HG03135 (cell line): ENCODE measurements at regions not wholly inside any gene's neighbourhood (a gene's known extent, or its start where the extent isn't known, plus 50 kb on each side); places are given as distances from the start of the nearest gene placed in this dataset.

Experiments
- ATAC-seq: cut with Tn5 transposase; IDR thresholded peaks from one replicate; pipeline ENCODE4 v1.9.1; 2021; ENCODE audit warnings: mild to moderate bottlenecking, moderate library complexity; ENCODE audit not compliant: unreplicated experiment

DNA sequence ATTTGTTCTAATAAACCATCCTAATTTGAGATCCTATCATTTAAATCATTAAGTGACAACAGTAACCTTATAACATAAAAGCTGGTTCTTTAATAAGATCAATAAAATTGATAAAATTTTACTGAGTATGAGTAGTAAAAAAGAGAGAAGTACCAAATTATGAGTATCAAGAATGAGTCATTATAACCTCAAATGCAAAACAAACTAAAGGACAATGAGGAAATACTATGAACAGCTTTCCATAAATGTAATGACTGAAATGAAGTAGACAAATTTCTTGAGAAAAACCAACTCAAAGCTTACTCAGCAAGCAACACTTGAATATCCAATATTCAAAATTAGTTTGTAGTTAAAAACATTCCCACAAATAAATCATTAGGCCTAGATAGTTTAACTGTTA is 433.0 kb downstream of the ZEB2 start:
- no peak for ATAC-seq

DNA sequence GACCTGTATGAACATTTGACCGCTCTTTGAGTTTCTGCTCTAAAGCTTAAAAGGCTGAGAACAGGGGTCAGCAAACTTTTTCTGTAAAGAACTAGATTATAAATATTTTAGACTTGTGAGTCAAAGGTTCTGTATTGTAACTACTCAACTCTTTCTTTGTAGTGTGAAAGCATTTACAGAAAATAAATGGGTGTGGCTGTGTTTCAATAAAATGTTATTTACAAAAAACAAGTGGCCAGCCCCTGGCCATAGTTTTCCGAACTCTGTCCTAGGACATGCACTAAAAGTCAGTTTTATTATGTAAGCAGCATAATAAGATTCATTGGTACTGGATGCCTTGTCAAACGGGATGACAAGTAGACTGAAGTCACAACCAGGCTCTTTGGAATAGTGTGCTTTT is 434.9 kb downstream of the ZEB2 start:
- no peak for ATAC-seq

DNA sequence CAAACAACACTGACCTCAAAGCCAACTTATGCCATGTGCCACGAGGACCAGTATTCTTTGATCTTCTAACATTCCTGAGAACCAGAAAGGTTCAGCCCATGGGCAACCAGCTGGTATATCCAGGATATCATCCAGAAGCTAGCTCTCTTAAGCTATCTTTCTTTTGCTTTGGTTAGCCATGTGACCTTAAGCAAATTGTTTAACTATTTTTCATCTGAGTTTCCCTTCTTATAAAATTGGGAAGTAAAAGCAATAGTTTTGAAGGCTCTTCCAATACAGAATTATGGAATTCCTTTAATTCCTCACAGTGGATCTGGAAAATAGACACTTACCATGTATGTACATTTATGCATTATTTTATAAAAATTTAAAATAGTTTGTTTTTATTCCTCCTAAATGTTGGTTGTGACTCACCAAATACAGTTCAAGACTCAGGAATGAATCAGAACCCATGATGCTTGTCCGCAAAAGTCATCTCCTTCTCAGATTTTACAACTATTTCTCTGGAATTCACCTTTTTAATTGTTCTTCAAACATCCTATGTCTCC is 435.7 kb downstream of the ZEB2 start:
- ATAC-seq = no peak

DNA sequence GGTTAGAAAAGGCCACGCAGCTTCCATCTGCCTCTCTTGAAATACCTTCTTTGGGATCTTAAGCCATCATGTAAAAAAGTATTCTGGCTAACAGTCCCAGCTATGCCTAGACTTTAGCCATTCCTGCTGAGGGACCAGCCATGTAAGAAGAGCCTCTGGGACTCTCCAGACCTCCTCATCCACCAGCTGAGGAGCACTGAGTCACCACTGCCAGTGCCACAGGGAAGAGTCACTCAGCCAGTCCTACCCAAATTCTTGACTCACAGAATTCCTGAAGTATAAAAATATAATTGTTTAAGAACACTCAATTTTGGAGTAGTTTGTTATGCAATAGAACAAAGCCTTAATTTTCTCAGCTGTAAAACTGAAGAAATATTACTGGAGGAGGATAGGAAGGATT is 436.7 kb downstream of the ZEB2 start:
- no peak for ATAC-seq

DNA sequence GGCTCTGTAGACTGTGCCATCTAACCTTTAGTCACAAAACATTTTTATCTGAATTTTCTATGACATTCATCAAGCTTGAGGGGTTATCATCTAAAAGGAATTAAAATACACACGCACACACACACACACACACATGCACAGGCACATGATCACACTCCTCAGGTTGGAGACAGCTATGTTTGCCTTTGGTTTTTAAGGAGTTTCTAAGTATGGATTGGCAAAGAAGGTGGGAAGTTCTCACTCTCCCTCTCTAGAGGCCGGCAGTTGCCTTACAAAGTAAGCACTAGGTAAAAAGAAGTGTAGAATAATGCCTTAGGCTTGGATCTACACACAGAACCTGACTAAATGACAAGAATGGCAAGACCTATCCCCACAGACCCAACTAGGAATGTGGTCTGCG is 437.1 kb downstream of the ZEB2 start:
- no peak for ATAC-seq

DNA sequence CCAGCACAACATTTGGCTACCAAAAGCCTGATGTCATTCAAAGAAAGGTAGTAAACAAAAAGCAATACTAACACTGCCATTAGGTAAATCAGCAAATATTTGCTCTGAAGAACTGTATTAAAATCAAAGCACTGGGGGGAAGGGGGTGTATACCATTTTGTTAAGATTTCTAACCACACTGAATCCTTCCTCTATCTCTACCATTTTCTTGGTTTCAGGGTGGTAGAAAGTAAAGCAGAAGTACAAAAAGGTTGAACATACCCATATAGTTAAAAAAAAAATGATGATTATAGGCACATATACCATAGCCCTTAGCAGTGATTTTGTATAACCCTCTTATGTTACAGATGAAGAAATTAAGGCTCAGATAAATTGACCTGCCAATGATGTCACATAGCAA is 437.6 kb downstream of the ZEB2 start:
- no peak for ATAC-seq

DNA sequence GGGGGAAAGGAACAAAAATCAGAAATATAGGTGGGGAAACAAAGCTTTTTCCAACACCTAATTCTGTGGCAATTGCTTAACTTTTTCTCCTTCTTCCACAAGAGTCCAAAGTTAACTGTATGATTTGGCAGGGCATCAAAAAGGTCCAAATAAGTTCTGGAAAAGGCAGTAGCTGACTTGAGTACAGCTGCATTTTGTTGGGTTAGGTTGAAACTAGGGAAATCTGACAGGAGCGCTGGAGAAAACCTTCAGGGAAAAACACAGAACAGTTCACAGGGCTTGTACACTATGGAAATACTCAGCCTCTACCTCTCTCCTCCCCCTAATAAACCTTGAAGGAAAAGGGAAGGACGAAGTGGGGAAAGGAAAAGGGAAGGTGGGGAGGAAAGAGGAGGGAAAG is 438.6 kb downstream of the ZEB2 start:
- ATAC-seq = no peak

DNA sequence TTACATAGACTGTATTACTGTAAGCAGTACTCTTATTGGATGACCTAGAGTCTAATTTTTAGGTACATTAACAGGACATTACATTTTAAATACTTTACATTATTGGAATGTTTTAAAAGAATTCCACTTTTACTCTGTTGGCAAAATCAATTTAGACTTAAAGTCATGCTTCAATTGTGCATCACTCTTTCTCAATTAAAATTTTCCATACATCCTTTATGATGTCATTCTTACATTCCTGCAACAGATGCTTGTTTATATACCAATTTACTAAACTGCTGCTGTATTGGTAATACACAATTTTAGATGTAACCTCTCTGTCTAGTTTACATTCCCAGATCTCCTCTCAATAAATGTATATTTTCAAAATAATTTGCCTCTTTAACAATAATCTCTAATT is 440.1 kb downstream of the ZEB2 start:
- no peak for ATAC-seq

DNA sequence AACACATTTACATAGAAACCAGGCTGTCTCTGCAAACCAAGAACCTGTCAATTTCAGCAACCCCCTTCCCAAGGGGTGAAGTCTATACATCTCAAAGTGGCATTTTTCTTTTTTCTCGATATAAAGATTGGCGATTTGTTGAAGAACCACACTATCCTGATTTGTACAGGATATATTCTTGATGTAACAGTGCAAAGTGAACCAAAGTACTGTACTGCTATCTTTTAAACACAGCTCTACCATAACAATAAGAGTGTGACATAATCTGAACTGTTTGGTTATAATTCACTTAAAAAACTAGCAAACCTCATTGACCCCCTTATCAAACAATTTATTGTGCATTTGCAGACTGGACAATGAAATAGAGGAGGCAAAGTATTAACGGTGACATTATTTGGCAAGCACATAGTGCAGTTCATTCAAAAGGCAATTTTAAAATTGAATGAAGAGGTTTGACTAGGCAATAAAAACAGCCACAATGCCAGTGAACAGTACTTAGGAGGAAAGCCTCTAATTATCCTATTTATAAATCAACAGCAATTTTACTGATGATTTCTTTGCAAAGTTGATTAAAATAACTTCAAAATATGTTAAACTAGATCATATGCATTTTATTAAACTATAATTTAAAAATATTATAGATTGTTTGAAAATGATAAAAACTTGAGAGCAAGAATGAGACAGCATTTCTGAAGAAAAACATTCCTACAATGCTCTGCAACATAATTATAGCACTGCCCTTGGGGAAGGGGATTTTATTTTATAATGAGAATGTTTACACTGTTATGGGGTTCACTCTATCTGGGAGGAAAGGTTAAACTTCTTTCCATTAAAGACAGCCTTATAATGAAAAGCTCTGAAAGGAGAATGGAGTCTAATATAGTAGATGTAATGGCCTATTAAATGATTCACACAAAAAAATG is 440.9 kb downstream of the ZEB2 start:
- ATAC-seq = no peak

DNA sequence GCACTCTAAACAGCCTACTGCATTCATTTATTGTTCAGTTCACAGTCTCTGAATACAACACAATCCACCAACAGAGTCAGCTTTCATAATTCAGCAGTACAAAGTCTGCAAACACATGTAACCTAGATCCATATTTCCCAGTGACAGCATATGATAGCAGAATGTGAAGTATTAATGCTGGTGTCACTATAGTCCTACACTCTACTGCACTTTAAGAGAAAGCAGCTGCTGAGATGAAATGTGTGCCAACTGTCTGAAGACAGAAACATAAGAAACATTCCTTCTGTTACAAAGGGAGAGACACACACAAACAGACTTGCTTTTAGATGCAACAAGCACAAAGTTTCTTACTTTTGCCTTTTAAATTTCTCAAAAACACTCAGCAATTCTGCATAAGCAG is 441.8 kb downstream of the ZEB2 start:
- no peak for ATAC-seq

DNA sequence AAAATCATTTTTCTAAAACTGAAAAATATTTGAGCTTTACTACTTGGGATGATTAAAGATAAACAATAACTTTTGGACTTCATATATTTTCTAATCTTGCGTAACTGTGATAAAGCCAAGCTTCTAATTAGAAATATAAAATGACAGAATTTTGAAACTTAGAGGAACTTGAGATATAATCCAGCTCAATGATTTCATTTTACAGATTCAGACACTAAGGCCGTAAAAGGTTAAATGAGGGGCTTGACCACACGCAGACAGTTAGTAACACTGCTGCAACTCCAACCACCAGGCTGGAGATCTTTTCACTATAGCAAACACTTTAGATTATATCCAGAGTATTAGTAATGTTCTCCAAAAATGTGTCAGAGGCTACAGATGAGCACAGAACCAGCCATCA is 445.5 kb downstream of the ZEB2 start:
- no peak for ATAC-seq

DNA sequence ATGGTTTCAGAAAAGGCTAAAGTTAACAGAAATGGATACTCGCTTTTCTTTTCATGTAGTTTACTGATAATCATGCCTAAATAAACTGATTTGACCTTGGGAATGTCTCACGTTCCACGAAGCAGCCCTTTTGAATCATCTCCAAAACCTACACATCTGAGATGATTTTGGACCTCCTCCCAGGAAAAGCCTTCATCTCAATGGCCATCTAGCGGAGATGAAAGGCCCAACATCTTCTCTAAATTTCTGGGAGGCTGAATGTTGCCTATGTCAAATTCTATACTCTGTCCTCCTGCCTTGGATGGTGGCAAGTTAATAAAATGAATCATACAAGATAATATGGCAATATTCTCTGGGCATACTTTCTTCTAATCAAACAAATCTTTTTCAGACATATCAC is 448.5 kb downstream of the ZEB2 start:
- ATAC-seq = no peak

DNA sequence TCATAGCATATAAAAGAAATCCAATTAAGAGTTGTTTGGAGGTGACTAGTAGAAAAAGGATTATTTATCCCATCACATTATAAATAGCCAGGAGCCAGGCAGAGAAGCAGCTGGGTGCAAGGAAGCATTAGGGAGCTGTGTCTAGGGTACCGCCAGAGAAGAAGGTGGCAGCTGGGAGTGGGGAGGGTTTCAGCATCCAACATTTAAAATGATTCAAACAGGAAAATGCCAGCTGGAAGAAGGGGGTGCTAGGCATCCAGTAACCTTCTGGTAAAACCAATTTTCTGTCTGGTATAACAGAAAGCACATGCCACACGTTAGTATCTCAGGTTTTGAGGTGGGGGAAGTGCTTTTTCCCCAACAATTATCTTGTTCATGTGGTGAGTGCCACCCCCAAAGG is 452.4 kb downstream of the ZEB2 start:
- no peak for ATAC-seq

DNA sequence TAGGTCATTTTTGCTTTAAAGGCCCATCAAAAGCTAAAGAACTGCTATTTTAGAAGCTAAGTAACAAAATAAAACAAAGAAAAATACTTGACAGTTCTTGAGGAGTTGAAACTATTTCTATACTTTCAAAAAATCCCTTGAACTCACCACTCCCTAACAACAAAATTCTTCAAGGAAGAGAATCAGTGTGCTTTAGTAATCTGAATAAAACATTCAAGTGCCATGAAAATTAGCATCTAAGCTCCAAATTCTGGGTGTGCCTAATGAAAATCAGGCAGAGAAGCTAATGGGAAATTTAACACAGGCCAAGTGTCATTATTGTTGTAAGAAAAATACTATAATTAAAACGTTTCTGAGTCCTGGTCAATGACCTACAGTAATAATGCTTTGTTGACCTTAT is 456.3 kb downstream of the ZEB2 start:
- ATAC-seq = no peak

DNA sequence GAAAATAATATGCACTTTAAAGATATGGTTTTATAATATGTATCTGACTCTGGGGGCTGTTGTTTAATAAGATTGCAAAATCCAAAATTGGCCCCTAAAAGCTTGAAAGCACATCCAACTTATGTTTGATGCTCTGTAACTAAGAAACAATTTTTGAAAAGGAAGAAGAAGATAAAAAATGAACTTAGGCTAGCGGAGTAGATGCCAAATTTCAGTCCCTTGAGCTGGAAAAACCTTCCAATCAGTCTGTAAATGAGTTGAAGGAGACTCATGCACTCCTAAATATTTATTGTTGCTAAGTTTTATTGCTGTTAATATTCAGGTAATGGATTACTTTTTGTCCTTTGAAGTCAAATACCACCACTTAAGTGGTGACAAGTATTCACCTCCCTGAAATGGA is 465.0 kb downstream of the ZEB2 start:
- no peak for ATAC-seq

DNA sequence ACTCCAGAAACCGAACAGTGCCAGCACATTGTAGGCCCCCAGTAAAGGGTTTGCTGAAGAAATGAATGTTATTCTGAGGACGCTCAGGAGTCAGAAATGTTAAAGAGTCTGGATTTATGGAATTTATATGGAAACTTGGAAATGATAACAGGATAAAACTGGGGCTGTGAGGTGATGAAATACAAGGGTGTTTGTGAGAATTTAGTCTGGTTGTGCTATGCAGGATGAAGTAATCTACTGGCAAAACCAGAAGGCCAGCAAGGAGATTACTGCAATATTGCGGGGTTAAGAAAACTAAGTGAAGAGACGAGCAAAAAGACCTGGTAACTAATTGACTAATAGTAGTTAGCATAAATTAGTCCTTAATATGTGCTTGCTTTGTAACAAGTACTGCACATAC is 467.8 kb downstream of the ZEB2 start:
- ATAC-seq = no peak

DNA sequence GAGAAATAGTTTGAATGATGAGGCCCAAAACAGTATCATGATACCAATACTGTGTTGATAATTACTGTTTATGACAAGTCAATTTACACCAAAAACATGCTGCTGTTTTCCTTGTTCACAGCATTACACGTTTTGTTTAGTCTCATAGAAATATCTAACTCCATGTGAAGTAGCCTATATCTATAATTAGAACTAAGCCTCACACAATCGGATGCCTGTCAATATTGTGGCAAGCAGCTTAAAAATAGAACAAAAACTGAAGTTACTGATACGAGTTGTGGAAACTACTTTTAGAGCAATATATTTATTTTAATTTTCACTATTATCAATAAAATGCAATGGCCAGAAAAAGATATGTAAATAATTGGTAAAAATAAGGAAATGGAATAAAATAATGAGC is 470.8 kb downstream of the ZEB2 start:
- no peak for ATAC-seq

DNA sequence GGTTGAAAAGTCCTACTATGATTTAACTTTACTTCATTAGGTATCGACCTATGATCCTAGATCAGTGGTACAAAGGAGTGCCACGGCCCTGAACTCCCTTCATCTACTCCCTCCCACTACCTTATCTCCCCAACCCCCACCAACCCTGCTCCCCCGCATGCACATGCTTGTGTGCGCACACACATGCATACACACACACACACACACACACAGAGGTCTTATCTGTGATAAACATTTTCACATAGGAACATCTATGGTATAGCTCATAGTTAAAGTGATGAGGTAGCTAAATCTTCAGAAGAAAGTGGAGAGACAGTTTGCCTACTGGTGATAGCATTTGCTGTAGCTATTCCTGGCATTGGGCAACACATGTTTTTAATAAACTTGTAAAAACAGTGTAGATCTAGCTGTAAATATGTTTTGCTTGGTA is 471.3 kb downstream of the ZEB2 start:
- ATAC-seq = no peak

DNA sequence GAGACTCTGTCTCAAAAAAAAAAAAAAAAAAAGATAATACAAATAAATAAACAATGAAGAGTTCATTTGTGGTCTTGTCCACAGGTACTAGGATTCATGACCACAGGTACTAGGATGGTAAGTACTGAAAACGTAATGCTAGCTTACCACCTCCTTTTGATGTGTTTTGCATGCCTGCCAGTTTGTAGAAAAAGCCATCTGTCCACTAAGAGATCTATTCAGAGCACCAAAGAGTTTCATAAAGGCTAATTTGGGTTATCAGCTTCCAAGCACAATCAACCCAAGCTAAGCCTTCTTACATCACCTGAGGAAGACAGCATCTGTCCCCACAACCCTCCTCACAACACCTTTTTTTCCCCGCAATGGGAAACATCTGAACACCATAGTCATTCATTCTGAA is 477.2 kb downstream of the ZEB2 start:
- ATAC-seq = no peak

DNA sequence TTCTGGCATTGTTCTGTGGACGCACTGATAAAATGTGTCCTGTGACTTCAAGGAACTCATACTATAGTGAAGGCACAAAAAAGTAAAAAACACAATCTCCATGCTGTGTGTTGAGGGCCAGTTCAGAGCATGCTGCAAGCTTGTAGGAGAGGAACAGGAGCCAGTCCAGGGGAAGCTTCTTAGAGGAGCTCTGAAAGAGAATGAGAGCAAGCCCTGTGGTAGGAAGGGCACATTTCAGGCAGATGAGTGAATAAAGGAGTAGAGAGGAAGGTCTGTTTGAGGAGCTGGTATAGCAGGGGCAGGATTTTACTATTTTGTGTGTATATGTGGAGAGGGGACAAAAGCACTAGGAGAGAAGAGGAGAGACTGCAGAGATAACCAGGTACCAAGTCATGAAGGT is 478.3 kb downstream of the ZEB2 start:
- no peak for ATAC-seq

DNA sequence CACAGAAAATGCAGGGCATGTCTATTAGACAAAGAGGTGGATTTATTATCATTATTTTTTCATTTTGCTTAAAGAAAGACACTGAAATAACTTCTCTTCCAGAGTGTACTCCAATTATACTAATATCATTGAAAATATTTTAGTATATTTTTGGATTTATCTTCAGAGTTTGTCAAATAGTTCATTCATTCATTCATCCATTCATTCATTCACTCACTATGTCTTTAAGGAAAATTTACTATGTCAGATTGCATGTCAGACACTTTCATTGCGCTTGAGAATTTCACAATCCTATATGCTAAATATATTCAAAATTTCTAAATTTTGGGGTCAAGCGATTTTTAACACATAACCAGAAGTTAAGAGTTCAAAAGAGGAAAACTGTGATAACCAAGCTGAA is 479.1 kb downstream of the ZEB2 start:
- no peak for ATAC-seq

DNA sequence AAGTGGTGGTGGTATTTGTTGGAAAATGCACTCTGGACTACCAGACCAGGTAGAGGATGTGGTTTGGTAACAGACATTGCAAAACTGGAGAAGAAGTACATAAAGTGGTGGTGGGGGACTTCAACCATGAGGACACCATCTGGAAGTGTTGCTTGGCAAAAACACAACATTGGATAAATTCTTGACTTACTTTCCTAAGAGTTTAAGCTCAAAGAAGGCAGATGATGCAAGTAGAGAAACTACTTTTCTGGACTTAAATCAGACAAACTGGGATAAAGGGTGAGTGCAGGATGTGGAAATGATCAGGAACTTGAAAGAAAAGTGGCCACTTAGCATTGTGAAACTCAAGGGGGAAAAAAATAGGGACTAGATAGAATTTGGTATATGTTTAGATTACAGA is 487.4 kb downstream of the ZEB2 start:
- no peak for ATAC-seq

DNA sequence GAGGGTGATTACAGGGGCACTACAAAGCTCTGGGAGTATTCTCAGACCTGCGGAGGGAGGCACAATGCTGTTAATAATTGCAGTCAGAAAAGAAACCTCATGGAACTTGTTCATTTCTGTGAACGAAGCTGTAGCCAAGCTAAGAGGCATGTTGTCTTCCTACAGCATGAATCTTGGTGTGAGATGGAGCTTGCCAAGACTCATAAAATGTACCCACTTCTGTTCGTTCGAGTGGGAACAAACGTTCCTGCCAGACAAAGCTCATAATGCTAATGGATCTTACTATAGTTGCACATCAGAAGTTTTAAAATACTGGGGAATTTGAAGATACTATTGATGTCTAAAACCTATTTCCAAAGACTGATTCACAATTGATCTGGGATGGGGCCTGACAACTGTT is 489.1 kb downstream of the ZEB2 start:
- ATAC-seq = no peak
